ENCODE measurements at regions not wholly inside any gene's neighbourhood (a gene's known extent, or its start where the extent isn't known, plus 50 kb on each side); places are given as distances from the start of the nearest gene placed in this dataset.
A peak's percentile ranks its signal among the peaks of the same experiment; 100 is the strongest.

DNA sequence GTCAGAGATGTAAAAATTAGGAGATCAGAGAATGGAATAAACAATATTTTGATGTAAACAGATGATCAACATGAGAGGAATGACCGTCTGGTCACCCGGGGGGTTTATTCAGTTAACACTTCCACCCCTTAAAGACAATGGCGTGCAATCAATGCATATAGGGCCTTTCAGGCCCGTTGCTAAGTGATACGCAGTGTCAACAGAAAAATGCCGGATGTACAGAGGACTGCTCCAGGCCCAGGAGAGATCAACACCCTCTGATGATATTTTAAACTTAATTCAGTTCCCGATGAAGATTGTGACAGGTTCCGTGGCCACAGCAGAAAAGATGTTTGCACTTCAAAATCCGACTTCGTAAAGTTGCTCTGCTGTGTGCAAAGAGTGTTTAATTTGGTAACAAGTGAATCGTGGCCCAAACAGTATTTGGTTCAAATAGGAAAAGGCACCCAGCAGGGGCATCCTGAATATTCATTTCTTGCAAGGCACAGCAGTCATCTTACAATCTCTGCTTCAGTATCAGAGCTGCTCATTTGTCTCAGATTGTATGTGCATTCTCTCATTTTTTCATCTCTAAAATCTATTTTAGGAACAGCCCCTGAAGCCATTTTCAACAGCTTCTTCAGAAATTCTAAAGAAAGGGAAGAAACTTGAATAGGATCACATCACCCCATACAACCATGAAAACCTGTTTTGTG, 72.6 kb downstream of the FOXB1 start:
- peak overlapping the region; percentile 68 for H3K27ac ChIP-seq (ENCODE audit: insufficient read depth, low read depth, low read length, poor library complexity, severe bottlenecking)
- H3K36me3 ChIP-seq (ENCODE audit: control insufficient read depth, insufficient read depth, low read length) = no peaks in the 10 kb centered on the region
- no peaks in the 10 kb centered on the region for H3K27me3 ChIP-seq (ENCODE audit: control insufficient read depth, insufficient read depth, low read length, poor library complexity, severe bottlenecking)
- H3K9me3 ChIP-seq (ENCODE audit: control insufficient read depth, low read length) = no peaks in the 10 kb centered on the region
- H3K4me1 ChIP-seq (ENCODE audit: control insufficient read depth, insufficient read depth, low read length) = peaks cover 43% of the 10 kb centered on the region
- H3K4me3 ChIP-seq (ENCODE audit: insufficient read depth, low read depth, low read length) = no peak overlapping the region
- 49 to 61% methylated on average over 11 of the region's 11 CpGs for WGBS, 2 experiments

- WGBS, 2 experiments = 48 to 49% methylated on average over 11 of the region's 11 CpGs
- Histone ChIP-seq H3K27ac (ENCODE audit: insufficient read depth, low read depth, low read length, poor library complexity, severe bottlenecking) (peak overlapping the region; percentile 68), H3K4me3 (ENCODE audit: insufficient read depth, low read depth, low read length) (no peak overlapping the region), H3K4me1 (ENCODE audit: control insufficient read depth, insufficient read depth, low read length) (peaks cover 43% of the 10 kb centered on the region), H3K27me3 (ENCODE audit: control insufficient read depth, insufficient read depth, low read length, poor library complexity, severe bottlenecking) (no peaks in the 10 kb centered on the region), H3K9me3 (ENCODE audit: control insufficient read depth, low read length) (no peaks in the 10 kb centered on the region), H3K36me3 (ENCODE audit: control insufficient read depth, insufficient read depth, low read length) (no peaks in the 10 kb centered on the region)
Measured at GRCh38 chr15:60077581-60078359, 73.7 kb downstream of the FOXB1 start.

DNA sequence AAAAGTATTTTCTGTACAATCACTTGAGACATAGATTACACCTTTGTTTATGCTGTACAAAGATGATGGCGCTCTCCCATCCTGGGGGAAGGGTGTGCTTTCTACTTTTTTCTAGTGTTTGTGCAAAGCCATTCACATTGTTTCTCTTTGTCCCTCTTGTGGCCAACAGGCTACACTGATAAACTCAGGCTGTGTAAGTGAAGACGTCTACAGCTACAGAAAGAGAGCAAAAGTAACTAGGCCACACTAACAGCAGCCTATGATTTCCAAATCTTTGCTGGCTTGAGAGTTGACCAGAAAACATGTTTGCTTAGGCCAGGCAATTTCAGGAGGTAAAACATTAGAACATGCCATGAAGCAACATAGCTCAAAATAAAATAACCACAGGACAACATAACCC, 75.1 kb downstream of the FOXB1 start:
- Histone ChIP-seq H3K27ac (ENCODE audit: insufficient read depth, low read depth, low read length, poor library complexity, severe bottlenecking) (no peak overlapping the region), H3K4me1 (ENCODE audit: control insufficient read depth, insufficient read depth, low read length) (peaks cover 43% of the 10 kb centered on the region), H3K36me3 (ENCODE audit: control insufficient read depth, insufficient read depth, low read length) (no peaks in the 10 kb centered on the region), H3K9me3 (ENCODE audit: control insufficient read depth, low read length) (no peaks in the 10 kb centered on the region), H3K4me3 (ENCODE audit: insufficient read depth, low read depth, low read length) (no peak overlapping the region), H3K27me3 (ENCODE audit: control insufficient read depth, insufficient read depth, low read length, poor library complexity, severe bottlenecking) (no peaks in the 10 kb centered on the region)
- 67 to 75% methylated on average over 2 of the region's 2 CpGs for WGBS, 2 experiments

GRCh38 chr15:60081976-60082375, 77.9 kb downstream of the FOXB1 start:
- Histone ChIP-seq H3K9me3 (ENCODE audit: control insufficient read depth, low read length) (no peaks in the 10 kb centered on the region), H3K27me3 (ENCODE audit: control insufficient read depth, insufficient read depth, low read length, poor library complexity, severe bottlenecking) (no peaks in the 10 kb centered on the region), H3K36me3 (ENCODE audit: control insufficient read depth, insufficient read depth, low read length) (no peaks in the 10 kb centered on the region), H3K4me3 (ENCODE audit: insufficient read depth, low read depth, low read length) (no peak overlapping the region), H3K4me1 (ENCODE audit: control insufficient read depth, insufficient read depth, low read length) (peaks cover 20% of the 10 kb centered on the region), H3K27ac (ENCODE audit: insufficient read depth, low read depth, low read length, poor library complexity, severe bottlenecking) (no peak overlapping the region)
- WGBS, 2 experiments = 90 to 99% methylated on average over 2 of the region's 3 CpGs

- H3K4me3 ChIP-seq (ENCODE audit: insufficient read depth, low read depth, low read length) = no peak overlapping the region
- H3K27me3 ChIP-seq (ENCODE audit: control insufficient read depth, insufficient read depth, low read length, poor library complexity, severe bottlenecking) = no peaks in the 10 kb centered on the region
- H3K4me1 ChIP-seq (ENCODE audit: control insufficient read depth, insufficient read depth, low read length) = peaks cover 6% of the 10 kb centered on the region
- 94 to 96% methylated on average over 2 to 3 of the region's 3 CpGs for WGBS, 2 experiments
- no peaks in the 10 kb centered on the region for H3K36me3 ChIP-seq (ENCODE audit: control insufficient read depth, insufficient read depth, low read length)
- no peak overlapping the region for H3K27ac ChIP-seq (ENCODE audit: insufficient read depth, low read depth, low read length, poor library complexity, severe bottlenecking)
- no peaks in the 10 kb centered on the region for H3K9me3 ChIP-seq (ENCODE audit: control insufficient read depth, low read length)
Measured at GRCh38 chr15:60083318-60083717, 79.2 kb downstream of the FOXB1 start.

DNA sequence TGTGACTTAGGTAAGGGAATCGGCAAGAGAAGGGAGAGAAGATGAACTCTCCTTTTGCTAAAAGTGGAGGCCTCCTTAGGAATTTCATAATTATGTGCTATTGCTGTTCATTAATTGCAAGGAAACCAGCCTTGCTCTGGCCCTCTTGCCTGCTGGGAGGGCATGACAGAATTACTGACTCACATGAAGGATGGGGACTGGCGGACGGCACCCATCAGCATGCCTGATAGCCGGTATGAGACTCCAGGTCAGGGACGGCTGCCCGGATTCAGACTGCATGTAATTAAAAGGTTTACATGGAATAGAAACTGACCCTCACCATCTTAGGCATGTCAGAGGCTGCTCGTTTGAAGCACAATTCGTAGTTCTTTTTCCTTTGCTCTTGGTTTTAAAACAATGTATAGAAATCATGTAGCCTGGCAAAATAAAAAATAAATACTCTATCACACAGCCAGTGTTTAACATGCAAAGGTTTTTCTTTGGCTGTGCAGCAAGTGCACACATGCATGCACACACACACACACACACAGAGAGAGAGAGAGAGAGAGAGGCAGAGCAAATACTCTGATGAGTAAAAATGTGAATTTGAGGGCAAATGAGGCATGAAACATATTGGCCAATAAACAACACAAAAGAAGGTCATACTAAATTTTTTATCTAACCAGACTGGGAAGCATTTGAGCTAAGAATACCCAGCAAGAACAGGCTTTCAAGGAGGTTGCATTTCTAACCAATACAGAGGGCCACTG, 82.7 kb downstream of the FOXB1 start:
- Histone ChIP-seq H3K27ac (ENCODE audit: insufficient read depth, low read depth, low read length, poor library complexity, severe bottlenecking) (no peak overlapping the region), H3K36me3 (ENCODE audit: control insufficient read depth, insufficient read depth, low read length) (no peaks in the 10 kb centered on the region), H3K9me3 (ENCODE audit: control insufficient read depth, low read length) (no peaks in the 10 kb centered on the region), H3K4me3 (ENCODE audit: insufficient read depth, low read depth, low read length) (no peak overlapping the region), H3K4me1 (ENCODE audit: control insufficient read depth, insufficient read depth, low read length) (no peaks in the 10 kb centered on the region), H3K27me3 (ENCODE audit: control insufficient read depth, insufficient read depth, low read length, poor library complexity, severe bottlenecking) (no peaks in the 10 kb centered on the region)
- WGBS, 2 experiments = 94 to 95% methylated on average over 8 of the region's 8 CpGs

GRCh38 chr15:60087561-60087960, 83.5 kb downstream of the FOXB1 start:
- no peaks in the 10 kb centered on the region for H3K27me3 ChIP-seq (ENCODE audit: control insufficient read depth, insufficient read depth, low read length, poor library complexity, severe bottlenecking)
- H3K36me3 ChIP-seq (ENCODE audit: control insufficient read depth, insufficient read depth, low read length) = no peaks in the 10 kb centered on the region
- H3K4me1 ChIP-seq (ENCODE audit: control insufficient read depth, insufficient read depth, low read length) = no peaks in the 10 kb centered on the region
- no peak overlapping the region for H3K4me3 ChIP-seq (ENCODE audit: insufficient read depth, low read depth, low read length)
- H3K9me3 ChIP-seq (ENCODE audit: control insufficient read depth, low read length) = no peaks in the 10 kb centered on the region
- H3K27ac ChIP-seq (ENCODE audit: insufficient read depth, low read depth, low read length, poor library complexity, severe bottlenecking) = no peak overlapping the region

DNA sequence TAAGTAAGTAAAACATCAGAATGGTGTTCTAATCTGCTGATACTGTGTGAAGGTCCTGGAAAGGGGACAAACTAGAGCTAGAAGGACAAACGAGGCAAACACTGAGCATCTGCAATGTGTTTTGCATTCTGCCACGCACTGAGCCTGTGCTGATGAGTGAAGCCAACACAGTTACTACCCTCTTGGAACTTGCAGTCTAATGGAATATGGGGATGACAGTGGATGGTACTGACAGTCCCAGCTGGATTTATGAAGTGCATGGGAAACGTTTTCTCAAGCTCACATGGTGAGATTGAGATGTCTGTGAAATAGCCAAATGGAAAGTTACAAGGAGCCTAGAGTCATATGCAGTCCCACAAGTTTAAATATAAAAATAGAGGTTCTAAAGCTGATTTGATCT, 86.6 kb downstream of the FOXB1 start:
- WGBS, 2 experiments = 78 to 81% methylated on average over 3 of the region's 3 CpGs
- Histone ChIP-seq H3K36me3 (ENCODE audit: control insufficient read depth, insufficient read depth, low read length) (no peaks in the 10 kb centered on the region), H3K4me3 (ENCODE audit: insufficient read depth, low read depth, low read length) (no peak overlapping the region), H3K4me1 (ENCODE audit: control insufficient read depth, insufficient read depth, low read length) (no peaks in the 10 kb centered on the region), H3K9me3 (ENCODE audit: control insufficient read depth, low read length) (no peaks in the 10 kb centered on the region), H3K27me3 (ENCODE audit: control insufficient read depth, insufficient read depth, low read length, poor library complexity, severe bottlenecking) (no peaks in the 10 kb centered on the region), H3K27ac (ENCODE audit: insufficient read depth, low read depth, low read length, poor library complexity, severe bottlenecking) (no peak overlapping the region)

GRCh38 chr15:60091157-60091556, 87.0 kb downstream of the FOXB1 start:
- 86 to 93% methylated on average over 5 of the region's 5 CpGs for WGBS, 2 experiments
- Histone ChIP-seq H3K9me3 (ENCODE audit: control insufficient read depth, low read length) (no peaks in the 10 kb centered on the region), H3K36me3 (ENCODE audit: control insufficient read depth, insufficient read depth, low read length) (no peaks in the 10 kb centered on the region), H3K27ac (ENCODE audit: insufficient read depth, low read depth, low read length, poor library complexity, severe bottlenecking) (no peak overlapping the region), H3K4me3 (ENCODE audit: insufficient read depth, low read depth, low read length) (no peak overlapping the region), H3K27me3 (ENCODE audit: control insufficient read depth, insufficient read depth, low read length, poor library complexity, severe bottlenecking) (no peaks in the 10 kb centered on the region), H3K4me1 (ENCODE audit: control insufficient read depth, insufficient read depth, low read length) (no peaks in the 10 kb centered on the region)

- WGBS, 2 experiments = 96 to 97% methylated on average over 3 of the region's 3 CpGs
- H3K4me1 ChIP-seq (ENCODE audit: control insufficient read depth, insufficient read depth, low read length) = no peaks in the 10 kb centered on the region
- no peaks in the 10 kb centered on the region for H3K27me3 ChIP-seq (ENCODE audit: control insufficient read depth, insufficient read depth, low read length, poor library complexity, severe bottlenecking)
- no peaks in the 10 kb centered on the region for H3K36me3 ChIP-seq (ENCODE audit: control insufficient read depth, insufficient read depth, low read length)
- H3K4me3 ChIP-seq (ENCODE audit: insufficient read depth, low read depth, low read length) = no peak overlapping the region
- H3K27ac ChIP-seq (ENCODE audit: insufficient read depth, low read depth, low read length, poor library complexity, severe bottlenecking) = no peak overlapping the region
- no peaks in the 10 kb centered on the region for H3K9me3 ChIP-seq (ENCODE audit: control insufficient read depth, low read length)
Measured at GRCh38 chr15:60091911-60092310, 87.8 kb downstream of the FOXB1 start.
